Skeletal muscle tissue (tissue), 3 donors: ENCODE measurements at regions not wholly inside any gene's neighbourhood (a gene's known extent, or its start where the extent isn't known, plus 50 kb on each side); places are given as distances from the start of the nearest gene placed in this dataset.

Experiments used
- H3K27ac ChIP-seq: one replicate; pipeline ENCODE4 v1.7.0; 2013; ENCODE audit warnings: mild to moderate bottlenecking, low read depth, low read length, inconsistent platforms
- H3K27me3 ChIP-seq, 3 donors: one replicate each; pipeline ENCODE4 v1.7.0; 2013; ENCODE audit warnings: low read length in 3 of 3; ENCODE audit not compliant: control insufficient read depth in 3 of 3, insufficient read depth in 3 of 3
- H3K36me3 ChIP-seq, 3 donors: one replicate each; pipeline ENCODE4 v1.7.0; 2013; ENCODE audit warnings: low read length in 3 of 3; ENCODE audit not compliant: control insufficient read depth in 3 of 3, insufficient read depth in 3 of 3
- H3K4me1 ChIP-seq, 3 donors: one replicate each; pipeline ENCODE4 v1.7.0; 2013; ENCODE audit warnings: low read length in 3 of 3, mild to moderate bottlenecking in 3 of 3; ENCODE audit not compliant: control insufficient read depth in 3 of 3, insufficient read depth in 3 of 3
- H3K4me3 ChIP-seq, 3 donors: one replicate each; pipeline ENCODE4 v1.7.0; 2013; ENCODE audit warnings: low read length in 3 of 3
- H3K9ac ChIP-seq, 3 donors: one replicate each; pipeline ENCODE4 v1.7.0; 2013; ENCODE audit warnings: low read length in 3 of 3, mild to moderate bottlenecking in 3 of 3, moderate library complexity in 2 of 3, low read depth in 1 of 3
- H3K9me3 ChIP-seq, 3 donors: one replicate each; pipeline ENCODE4 v1.7.0; 2013; ENCODE audit warnings: low read length in 3 of 3; ENCODE audit not compliant: control insufficient read depth in 3 of 3
- donor health status: Osteomylitis.

DNA sequence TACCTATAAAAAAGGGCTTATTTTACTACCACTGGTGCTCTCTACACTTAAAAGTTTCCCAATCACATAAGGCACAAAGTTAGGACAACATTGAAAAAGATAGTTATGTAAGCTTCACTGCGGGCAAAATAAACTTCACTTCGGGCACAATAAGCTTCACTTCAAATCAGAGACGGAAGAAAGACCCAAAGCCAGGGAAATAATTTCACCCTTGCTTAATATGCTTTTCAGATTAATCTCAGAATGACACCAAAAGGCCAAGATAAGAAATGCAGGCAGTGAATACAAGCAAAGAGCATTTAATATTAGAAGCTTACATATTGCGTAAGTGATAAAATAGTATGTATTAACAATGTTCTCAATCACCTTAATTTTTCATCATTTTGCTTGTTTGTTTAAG is 444.2 kb downstream of the SETD4 start:
- H3K9me3 ChIP-seq, result no peaks in the 10 kb centered on the region
- H3K4me3 ChIP-seq, result no peak overlapping the region
- H3K9ac ChIP-seq, result no peak overlapping the region
- no peaks in the 10 kb centered on the region for H3K36me3 ChIP-seq
- peak overlapping the region; percentile 29 for H3K27ac ChIP-seq
- H3K4me1 ChIP-seq, result no peaks in the 10 kb centered on the region
- no peaks in the 10 kb centered on the region for H3K27me3 ChIP-seq

DNA sequence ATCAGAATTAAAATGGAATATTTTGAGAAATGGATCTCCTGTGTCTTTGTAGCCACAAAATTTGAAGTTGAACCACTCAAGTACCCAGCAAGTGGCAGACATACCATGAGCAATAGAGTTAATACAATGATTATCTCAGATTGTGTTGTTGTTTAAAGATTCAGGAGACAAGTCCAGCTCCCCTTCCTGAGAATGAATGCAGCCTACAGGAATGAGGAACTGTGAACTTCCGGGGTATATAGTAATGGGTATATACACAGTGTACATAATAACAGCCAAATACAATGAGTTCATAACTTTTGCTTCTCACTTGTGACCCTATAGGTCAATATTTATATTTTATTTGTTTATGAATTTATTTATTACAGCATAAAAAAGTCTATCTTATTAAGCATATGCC is 445.0 kb downstream of the SETD4 start:
- Histone ChIP-seq H3K4me3 (no peak overlapping the region), H3K9ac (no peak overlapping the region), H3K36me3 (no peaks in the 10 kb centered on the region), H3K9me3 (no peaks in the 10 kb centered on the region), H3K27me3 (no peaks in the 10 kb centered on the region), H3K27ac (no peak overlapping the region), H3K4me1 (no peaks in the 10 kb centered on the region)

DNA sequence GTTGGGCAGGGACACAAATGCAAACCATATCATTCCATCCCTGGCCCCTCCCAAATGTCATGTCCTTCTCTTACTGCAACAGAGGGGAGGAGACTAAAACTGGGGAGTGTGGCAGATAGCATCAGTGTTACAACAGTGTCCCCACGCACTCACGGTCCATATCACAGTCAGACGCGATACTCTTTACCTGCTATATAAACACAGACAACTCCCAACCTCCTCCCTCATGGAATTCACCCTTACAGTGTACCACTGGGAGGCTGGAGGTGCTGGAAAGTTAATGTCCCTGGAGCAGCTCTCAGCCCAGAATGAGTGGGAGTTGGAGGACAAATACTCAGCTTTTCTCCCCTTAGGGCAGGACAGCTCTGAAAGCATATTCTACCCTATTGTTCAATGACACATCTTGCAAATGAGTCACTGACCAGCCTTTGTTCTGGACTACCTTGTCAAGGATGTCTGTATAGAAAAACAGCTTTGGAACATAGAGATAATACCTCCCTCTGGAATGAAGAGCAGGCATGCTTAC is 445.9 kb downstream of the SETD4 start:
- Histone ChIP-seq H3K9ac (no peak overlapping the region), H3K4me1 (no peaks in the 10 kb centered on the region), H3K27me3 (no peaks in the 10 kb centered on the region), H3K27ac (no peak overlapping the region), H3K4me3 (no peak overlapping the region), H3K9me3 (no peaks in the 10 kb centered on the region), H3K36me3 (no peaks in the 10 kb centered on the region)

DNA sequence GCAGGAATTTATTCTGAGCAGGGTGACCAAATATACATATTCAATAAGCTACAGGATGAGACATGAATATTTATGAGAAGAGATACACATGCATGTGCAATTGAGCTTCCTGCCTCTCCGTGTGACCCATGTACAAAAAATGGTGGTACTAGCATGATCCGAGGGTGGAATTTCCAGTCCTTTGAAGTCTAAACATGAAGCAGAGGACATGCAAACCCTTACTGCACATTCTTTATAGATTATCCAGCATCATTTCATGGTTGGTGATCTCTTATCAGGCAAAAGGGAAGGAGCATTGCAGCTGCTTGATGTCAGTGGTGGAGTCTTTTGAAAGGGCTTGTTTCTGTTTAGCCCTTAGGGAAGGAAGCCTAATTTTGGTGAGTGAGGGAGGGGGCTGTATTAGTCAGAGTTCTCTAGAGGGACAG is 448.6 kb downstream of the SETD4 start:
- Histone ChIP-seq H3K4me1 (no peaks in the 10 kb centered on the region), H3K9me3 (no peaks in the 10 kb centered on the region), H3K4me3 (no peak overlapping the region), H3K27ac (no peak overlapping the region), H3K27me3 (no peaks in the 10 kb centered on the region), H3K9ac (no peak overlapping the region), H3K36me3 (no peaks in the 10 kb centered on the region)

DNA sequence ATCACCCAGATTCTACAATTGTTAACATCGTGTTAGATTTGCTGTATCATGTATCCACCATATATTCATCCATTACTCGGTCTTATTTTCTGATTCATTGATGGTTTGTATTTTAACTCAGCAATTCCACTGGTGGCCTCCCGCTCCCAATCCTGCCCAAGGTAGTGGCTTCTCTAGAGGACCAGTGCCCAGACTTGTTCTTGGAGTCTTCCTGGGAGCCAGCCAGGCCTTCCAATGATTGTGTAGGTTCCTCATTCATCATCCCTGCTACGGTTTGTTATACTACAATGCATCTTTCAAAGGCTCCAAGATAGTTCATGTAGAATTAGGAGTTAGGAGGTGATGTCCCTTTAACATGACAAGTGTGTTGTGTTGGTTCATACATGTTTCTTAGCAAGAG is 451.1 kb downstream of the SETD4 start:
- Histone ChIP-seq H3K4me1 (no peaks in the 10 kb centered on the region), H3K27me3 (peaks cover 0 to 2% (median 0%) of the 10 kb centered on the region in 3 donors), H3K4me3 (no peak overlapping the region), H3K36me3 (no peaks in the 10 kb centered on the region), H3K9me3 (no peaks in the 10 kb centered on the region), H3K27ac (no peak overlapping the region), H3K9ac (no peak overlapping the region)

DNA sequence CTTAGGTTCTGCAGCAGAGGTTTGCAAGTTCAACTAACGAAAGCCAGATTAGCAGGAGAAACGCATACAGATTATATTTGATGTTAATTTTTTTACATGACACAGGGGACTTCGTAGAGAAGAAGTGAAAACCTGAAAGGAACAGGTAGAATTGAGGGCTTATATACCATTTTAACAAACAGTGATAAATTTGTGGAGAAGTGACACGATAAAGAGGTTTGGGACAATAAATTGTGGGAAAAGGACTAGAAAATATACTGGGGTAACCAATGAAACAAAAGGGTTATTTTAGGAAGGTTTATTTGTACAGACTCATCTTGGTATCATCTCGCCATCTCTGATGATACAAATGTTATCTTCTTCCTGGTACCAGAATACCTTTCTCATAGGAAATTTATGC is 452.9 kb downstream of the SETD4 start:
- H3K9me3 ChIP-seq, result no peaks in the 10 kb centered on the region
- no peak overlapping the region for H3K9ac ChIP-seq
- no peak overlapping the region for H3K27ac ChIP-seq
- H3K36me3 ChIP-seq, result no peaks in the 10 kb centered on the region
- no peak overlapping the region for H3K4me3 ChIP-seq
- H3K4me1 ChIP-seq, result no peaks in the 10 kb centered on the region
- peaks cover 0 to 2% (median 0%) of the 10 kb centered on the region in 3 donors for H3K27me3 ChIP-seq

DNA sequence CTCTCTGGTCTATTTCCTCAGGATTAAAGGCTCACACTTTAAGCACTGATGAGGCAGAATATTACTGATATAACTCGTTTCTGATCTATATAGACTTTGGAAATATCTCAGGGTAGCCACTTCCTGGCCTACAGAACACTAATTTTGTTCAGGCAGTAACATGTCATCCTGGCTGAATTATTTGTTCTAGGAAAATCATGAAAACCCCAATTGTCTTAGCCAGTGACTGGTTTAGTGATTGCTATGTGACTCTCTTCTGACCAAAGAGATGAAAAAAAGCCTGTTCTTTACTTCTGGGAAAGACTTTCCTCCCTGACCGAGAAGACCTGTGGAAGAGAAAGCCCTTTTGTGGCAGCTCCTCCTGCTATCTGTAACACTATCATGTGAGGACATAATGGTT is 453.7 kb downstream of the SETD4 start:
- Histone ChIP-seq H3K4me3 (no peak overlapping the region), H3K27me3 (peaks cover 0 to 2% (median 0%) of the 10 kb centered on the region in 3 donors), H3K4me1 (no peaks in the 10 kb centered on the region)

DNA sequence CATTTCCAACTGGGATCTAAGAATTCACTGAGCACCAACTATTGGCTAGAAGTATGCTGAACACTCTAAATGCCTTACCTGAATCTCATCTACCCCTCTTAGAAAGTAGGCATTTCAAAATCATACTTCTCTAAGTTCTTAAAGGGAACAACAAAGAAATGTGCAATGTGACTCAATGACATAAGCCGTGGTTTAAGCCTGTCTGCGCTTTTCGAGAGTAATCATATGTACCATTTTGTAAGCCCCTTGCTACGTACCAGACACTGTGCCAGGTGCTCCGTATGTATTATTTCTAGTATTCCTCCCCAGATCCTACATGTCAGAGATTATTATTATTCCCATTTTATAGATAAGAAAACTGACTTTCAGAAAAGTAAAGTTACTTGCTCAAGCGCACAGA is 454.2 kb downstream of the SETD4 start:
- peaks cover 0 to 2% (median 0%) of the 10 kb centered on the region in 3 donors for H3K27me3 ChIP-seq
- no peak overlapping the region for H3K27ac ChIP-seq
- H3K36me3 ChIP-seq, result no peaks in the 10 kb centered on the region
- no peak overlapping the region for H3K4me3 ChIP-seq
- no peaks in the 10 kb centered on the region for H3K9me3 ChIP-seq
- no peaks in the 10 kb centered on the region for H3K4me1 ChIP-seq
- H3K9ac ChIP-seq, result no peak overlapping the region

More for the DNA sequence above, 453.7 kb downstream of the SETD4 start:
- Histone ChIP-seq H3K36me3 (no peaks in the 10 kb centered on the region), H3K27ac (no peak overlapping the region), H3K9me3 (no peaks in the 10 kb centered on the region), H3K9ac (no peak overlapping the region)

DNA sequence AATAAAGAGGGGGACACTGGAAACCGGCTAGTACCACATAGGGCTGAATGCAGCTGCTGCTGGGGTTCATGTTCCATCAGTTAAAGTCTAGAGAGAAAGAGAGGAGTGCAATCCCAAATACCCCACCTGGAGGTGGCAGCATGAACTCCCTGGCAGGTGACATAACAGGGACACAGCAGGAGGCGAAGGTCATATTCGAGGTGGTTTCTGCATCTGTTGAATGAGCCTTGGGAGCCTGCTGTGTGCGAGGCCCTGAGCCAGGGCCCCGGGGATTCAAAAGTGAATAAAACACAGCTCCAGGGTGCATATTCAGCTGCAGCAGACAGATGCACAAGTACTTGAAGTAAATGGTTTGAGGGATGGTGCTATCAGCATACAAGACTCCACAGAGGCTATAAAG is 456.8 kb downstream of the SETD4 start:
- H3K27me3 ChIP-seq, result peaks cover 0 to 2% (median 0%) of the 10 kb centered on the region in 3 donors

DNA sequence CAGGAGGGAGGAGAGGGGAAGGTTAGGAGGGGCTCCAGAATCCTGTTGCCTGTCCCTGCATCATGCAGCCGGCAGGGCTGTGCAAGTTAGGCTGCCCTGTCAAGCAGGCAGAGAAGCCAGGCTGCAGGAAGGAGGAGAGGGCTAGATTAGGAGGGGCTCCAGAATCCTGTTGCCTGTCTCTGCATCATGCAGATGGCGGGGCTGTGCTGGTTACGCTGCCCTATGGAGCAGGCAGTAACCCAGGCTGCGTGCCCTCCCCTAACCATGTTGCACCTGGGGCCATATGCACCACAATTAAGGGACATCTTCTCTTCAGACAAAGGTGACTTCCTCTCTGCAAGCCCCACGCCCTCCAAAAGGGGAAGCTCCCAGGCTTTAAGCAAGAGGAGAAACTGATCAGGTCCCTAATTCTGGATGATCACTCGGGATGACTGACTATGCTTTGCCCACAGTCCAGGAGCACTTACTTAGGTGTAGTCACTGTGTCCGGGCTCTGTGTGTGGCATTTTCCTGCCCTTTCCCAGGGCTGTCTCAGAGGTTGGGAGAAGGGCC is 457.4 kb downstream of the SETD4 start:
- Histone ChIP-seq H3K4me3 (no peak overlapping the region), H3K27ac (no peak overlapping the region), H3K27me3 (peaks cover 0 to 2% (median 0%) of the 10 kb centered on the region in 3 donors), H3K9me3 (no peaks in the 10 kb centered on the region), H3K9ac (no peak overlapping the region), H3K4me1 (no peaks in the 10 kb centered on the region), H3K36me3 (no peaks in the 10 kb centered on the region)

More for the DNA sequence above, 456.8 kb downstream of the SETD4 start:
- Histone ChIP-seq H3K4me1 (no peaks in the 10 kb centered on the region), H3K27ac (no peak overlapping the region), H3K36me3 (no peaks in the 10 kb centered on the region), H3K9ac (no peak overlapping the region), H3K4me3 (no peak overlapping the region), H3K9me3 (no peaks in the 10 kb centered on the region)
